ENCODE measurements at regions not wholly inside any gene's neighbourhood (a gene's known extent, or its start where the extent isn't known, plus 50 kb on each side); places are given as distances from the start of the nearest gene placed in this dataset.
"Not testable (repeated sequence)": the region's sequence is repeated elsewhere in the genome, so short reads cannot be mapped to it uniquely, and the experiment has no call there.

- no peak for DNase-seq (ENCODE audit: low read depth)
Measured at GRCh38 chr5:63894690-63895089, 67.6 kb downstream of the HTR1A start.

GRCh38 chr5:63878788-63879187 lies 83.5 kb downstream of the HTR1A start:
- no peak for DNase-seq (ENCODE audit: low read depth)

GRCh38 chr5:63877961-63878360 lies 84.3 kb downstream of the HTR1A start:
- DNase-seq (ENCODE audit: low read depth), result no peak

DNA sequence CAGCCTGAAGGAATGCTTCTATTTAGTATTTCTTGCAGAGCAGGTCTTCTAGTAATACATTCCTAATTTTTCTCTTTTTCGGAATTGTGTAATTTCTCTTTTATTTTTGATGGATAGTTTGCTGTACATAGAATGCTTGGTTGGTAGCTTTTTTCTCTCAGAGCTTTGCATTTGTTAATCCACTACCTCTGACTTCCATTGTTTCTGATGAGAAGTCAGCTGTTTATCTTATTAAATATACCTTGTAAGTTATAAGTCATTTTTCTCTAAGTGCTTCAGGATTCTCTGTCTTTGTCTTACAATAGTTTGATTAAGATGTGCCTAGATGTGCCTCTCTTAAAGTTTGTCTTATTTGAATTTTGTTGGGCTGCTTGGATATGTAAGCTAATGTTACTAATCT lies 101.9 kb downstream of the HTR1A start:
- peak; percentile 1 for DNase-seq (ENCODE audit: low read depth)

DNA sequence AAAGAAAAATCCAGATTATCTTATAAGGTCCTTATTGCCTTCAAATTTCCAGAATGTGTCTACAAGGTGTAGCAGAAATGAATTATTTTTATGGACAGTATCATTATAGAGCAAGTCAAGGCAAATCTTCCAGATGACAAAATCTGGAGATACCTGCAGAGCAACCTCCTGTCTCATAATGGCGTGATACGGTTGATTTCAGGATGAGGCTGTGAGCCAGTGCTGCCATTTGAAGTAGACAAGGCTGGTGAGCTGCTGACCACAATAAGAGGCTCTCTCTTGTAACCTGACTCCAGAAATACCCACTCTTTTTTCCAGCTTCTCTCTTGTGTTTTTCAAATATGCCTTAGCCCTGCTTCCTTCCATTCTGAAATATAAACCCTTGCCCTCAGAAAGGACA lies 108.2 kb downstream of the HTR1A start:
- no peak for DNase-seq (ENCODE audit: low read depth)

DNA sequence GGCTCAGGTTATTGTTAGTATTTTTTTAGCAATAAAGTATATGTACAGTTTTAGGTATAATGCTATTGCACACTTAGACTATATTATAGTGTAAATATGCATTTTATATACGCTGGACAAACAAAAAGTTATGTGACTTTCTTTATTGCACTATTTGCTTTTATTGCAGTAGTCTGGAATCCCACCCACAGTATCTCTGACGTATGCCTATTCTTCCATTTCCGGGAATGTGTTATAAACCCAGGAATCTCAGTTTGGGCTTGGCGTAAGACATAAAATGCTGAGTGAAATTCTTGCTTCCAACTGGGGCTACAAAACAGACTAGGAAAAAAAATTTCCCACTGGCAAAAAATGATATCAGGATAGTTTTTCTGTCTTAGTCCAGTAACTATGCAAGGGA lies 119.1 kb downstream of the HTR1A start:
- no peak for DNase-seq (ENCODE audit: low read depth)

DNA sequence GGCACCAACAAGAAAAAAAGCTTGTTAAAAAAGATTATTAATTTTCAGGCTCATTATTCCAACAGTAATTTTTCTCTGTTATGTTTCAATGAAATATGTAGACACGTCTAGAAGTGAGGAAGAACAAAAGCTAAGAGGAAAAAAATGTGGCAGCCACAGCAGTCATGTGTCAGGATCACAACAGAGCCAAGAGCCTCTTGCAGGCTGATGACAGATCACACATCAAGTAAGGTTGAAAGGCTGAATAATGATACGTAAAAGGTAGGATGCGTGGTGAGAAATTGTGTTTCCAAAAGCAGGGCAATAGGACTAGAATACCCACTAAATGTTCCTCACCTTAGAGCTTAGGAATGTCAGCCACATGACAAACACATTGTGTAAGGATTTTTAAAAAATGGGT lies 124.8 kb downstream of the HTR1A start:
- DNase-seq (ENCODE audit: low read depth), result no peak

DNA sequence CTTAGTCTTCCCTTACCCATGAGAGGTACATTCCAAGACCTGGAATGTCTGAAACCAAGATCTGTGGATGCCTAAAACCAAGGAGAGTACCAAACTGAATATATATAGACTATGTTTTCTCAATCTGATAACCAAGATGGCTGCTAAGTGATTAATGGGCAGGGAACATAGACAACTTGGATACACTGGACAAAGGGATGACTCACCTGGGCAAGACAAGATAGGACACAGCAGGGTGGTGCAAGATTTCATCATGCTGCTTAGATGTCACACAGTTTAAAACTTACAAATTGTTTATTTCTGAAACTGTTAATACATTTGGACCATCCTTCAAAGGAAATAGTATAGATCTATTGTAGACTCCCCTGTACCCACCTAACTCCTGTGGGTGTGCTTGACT lies 130.9 kb downstream of the HTR1A start:
- no peak for DNase-seq (ENCODE audit: low read depth)

GRCh38 chr5:63825984-63826383 lies 136.3 kb downstream of the HTR1A start:
- DNase-seq (ENCODE audit: low read depth), result no peak

DNA sequence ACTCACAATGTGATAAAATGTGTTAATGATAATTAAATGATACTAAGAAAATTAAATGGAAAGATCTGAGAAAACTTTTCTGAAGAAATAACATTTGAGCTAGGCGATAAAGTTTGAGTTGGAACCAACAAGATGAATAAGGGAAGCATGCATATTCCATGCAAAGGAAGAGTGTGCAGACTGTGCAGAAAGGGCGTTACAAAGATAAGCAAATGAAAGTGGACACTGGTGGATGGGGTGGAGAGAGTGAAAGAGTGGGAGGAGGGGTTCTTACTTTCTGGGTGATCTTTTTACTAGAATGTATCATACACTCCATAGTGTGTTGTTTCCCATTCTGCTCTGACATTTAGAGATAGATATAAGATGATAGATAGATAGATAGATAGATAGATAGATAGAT lies 138.7 kb downstream of the HTR1A start:
- no peak for DNase-seq (ENCODE audit: low read depth)

GRCh38 chr5:63822614-63823013 lies 139.6 kb downstream of the HTR1A start:
- no peak for DNase-seq (ENCODE audit: low read depth)

- no peak for DNase-seq (ENCODE audit: low read depth)
Measured at GRCh38 chr5:63820577-63820976, 141.7 kb downstream of the HTR1A start.

DNA sequence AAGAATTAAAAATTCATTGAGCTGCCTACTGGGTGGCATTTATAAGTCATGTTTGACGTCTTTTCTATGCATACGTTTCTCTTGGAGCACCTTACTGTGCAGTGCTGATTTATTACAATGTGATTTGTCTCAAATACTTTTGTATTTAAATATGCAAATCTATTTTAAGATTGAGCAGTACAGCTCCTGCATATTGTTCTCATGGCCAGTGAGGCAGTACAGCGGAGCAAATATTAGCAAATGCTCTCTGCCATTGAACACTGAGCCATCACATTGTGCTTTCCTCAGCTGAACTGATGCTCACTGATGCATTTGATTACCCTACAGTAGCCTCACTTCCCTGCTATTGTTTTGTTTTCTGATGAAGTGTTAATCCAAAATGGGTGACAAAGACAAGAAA lies 149.6 kb downstream of the HTR1A start:
- DNase-seq (ENCODE audit: low read depth), result no peak

DNA sequence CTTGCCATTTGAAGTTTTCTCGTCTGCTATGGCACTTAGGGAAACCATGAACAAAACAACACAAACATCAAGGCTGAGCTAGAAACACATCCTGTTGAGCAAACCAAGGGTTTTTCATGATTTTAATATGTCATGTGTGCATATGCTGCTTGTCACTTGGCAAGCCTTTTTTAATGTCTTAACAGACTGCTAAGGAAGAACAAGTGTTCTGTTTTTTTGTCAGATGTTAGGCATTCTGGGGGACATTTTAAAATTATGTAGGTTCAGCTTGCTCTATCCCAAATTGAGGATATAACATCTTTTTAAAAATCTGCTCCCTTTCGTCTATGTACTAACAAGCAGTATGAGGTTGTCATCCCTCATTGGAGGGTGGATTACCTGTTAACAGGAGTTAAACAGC lies 150.3 kb downstream of the HTR1A start:
- no peak for DNase-seq (ENCODE audit: low read depth)

GRCh38 chr5:63811286-63811685 lies 151.0 kb downstream of the HTR1A start:
- no peak for DNase-seq (ENCODE audit: low read depth)

GRCh38 chr5:63805151-63805550 lies 157.1 kb downstream of the HTR1A start:
- no peak for DNase-seq (ENCODE audit: low read depth)

DNA sequence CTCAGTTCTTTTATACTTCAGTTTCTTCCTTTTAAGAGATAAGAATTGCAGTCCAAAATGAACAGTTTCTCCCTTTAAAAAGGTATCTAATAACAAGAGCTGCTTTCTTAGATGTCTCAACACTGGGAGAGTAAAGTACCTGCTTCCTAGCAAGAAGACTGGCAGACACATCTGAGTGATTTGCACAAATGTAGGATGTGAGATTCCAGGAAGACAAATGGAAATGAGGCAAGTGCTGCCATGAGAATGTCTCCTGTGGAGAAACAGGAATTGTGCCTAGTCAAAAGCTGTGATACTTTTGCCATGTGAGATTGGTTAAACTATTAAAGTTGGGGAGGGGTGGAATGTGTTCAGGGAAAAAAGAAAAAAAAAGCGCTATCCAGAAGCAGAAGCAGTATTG lies 159.1 kb downstream of the HTR1A start:
- DNase-seq (ENCODE audit: low read depth), result no peak

- DNase-seq (ENCODE audit: low read depth), result no peak
Measured at GRCh38 chr5:63794979-63795378, 167.3 kb downstream of the HTR1A start.

GRCh38 chr5:63794296-63794695 lies 167.9 kb downstream of the HTR1A start:
- DNase-seq (ENCODE audit: low read depth), result no peak

GRCh38 chr5:63774939-63775338 lies 187.3 kb downstream of the HTR1A start:
- DNase-seq (ENCODE audit: low read depth), result no peak

GRCh38 chr5:63768221-63768620 lies 194.0 kb downstream of the HTR1A start:
- no peak for DNase-seq (ENCODE audit: low read depth)

DNA sequence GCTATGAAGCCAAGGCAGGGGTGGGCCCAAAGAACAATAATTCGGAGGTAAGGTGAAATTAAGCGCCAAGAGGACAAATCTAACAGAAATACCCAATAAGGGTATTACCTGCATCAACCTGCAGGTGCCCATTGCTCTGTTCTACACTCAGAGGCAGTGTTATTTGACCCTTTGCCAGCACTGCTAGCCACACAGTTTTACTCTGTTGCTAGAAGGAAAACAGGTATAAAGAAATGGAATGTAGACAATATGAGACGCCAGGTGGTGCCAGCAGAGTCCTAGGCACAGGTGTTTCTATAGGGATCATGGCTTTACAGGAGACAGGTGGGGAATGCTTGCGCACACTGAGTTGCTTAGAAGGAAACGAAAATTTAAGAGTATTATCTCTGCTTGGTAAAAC lies 201.3 kb downstream of the HTR1A start:
- DNase-seq (ENCODE audit: low read depth), result no peak

DNA sequence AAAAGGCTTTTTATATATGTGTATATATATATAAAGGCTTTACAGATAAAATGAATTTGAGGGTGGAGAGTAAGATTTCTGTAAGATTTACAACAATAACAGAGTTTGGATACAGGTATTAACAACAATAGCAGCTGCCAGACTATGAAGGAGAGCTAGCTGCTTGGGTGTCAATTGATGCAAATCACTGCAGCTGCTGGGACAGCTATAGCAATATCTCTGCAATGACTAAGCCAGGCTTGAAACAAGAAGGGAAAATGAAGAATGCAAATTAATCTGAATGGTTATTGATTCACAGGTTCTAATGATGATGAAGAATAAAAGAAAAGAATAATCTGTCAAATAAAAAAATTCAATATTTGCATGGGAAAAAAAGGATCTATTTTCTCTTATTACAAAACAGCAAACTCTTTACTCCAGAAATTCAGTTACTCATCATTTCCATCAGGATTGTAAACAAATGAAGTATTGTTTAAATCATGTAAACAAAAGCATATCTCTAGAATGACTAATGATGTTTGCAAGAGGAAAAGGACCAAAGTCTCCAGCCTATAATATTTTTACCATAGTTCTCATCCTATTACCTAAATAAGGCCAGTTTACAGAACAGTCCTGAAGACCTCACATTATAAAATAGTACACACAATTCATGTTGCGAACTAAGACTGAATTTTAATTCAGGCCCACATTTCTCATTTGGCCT lies 219.0 kb downstream of the HTR1A start:
- DNase-seq (ENCODE audit: low read depth), result no peak

- DNase-seq (ENCODE audit: low read depth), result not testable (repeated sequence)
Measured at GRCh38 chr5:63732880-63733279, 229.4 kb downstream of the HTR1A start.
